ENCODE measurements at regions not wholly inside any gene's neighbourhood (a gene's known extent, or its start where the extent isn't known, plus 50 kb on each side); places are given as distances from the start of the nearest gene placed in this dataset.

- TF ChIP-seq CTCF (conservative IDR thresholded peaks at IDR 0.05 in 1 of 2, IDR thresholded peaks at IDR 0.05 in 1 of 2; ENCODE audit: low read depth in 1 of 2, low read length in 2 of 2) (no peak), EZH2 (IDR thresholded peaks at IDR 0.05; ENCODE audit: low read length, missing control alignments) (no peak)
Observed at GRCh38 chr2:2705871-2706270, 374.8 kb upstream of the MYT1L start.

Data from fibroblast of lung (primary cell).